Islet of Langerhans (tissue), 1 donor: ENCODE measurements at regions not wholly inside any gene's neighbourhood (a gene's known extent, or its start where the extent isn't known, plus 50 kb on each side); places are given as distances from the start of the nearest gene placed in this dataset.

Experiments used
- FAIRE-seq: peaks from one replicate; lab custom pipeline; 2011; peaks lifted over from hg19 to GRCh38; lab: Jason Lieb, UNC

- FAIRE-seq, result no peak
Observed at GRCh38 chr3:157718800-157719199, 215.6 kb upstream of the VEPH1 start.

- FAIRE-seq, result no peak
Observed at GRCh38 chr3:157713101-157713500, 209.9 kb upstream of the VEPH1 start.

GRCh38 chr3:157705258-157705657, 202.0 kb upstream of the VEPH1 start:
- no peak for FAIRE-seq

- no peak for FAIRE-seq
Observed at GRCh38 chr3:157700405-157700804, 197.2 kb upstream of the VEPH1 start.

GRCh38 chr3:157695586-157695985, 192.4 kb upstream of the VEPH1 start:
- FAIRE-seq, result no peak

- FAIRE-seq, result no peak
Observed at GRCh38 chr3:157695103-157695502, 191.9 kb upstream of the VEPH1 start.

- FAIRE-seq, result no peak
Observed at GRCh38 chr3:157693762-157694161, 190.5 kb upstream of the VEPH1 start.

- FAIRE-seq, result no peak
Observed at GRCh38 chr3:157692468-157692867, 189.3 kb upstream of the VEPH1 start.

- no peak for FAIRE-seq
Observed at GRCh38 chr3:157683668-157684067, 180.5 kb upstream of the VEPH1 start.

- FAIRE-seq, result no peak
Observed at GRCh38 chr3:157672061-157672460, 168.8 kb upstream of the VEPH1 start.

GRCh38 chr3:157671656-157672055, 168.4 kb upstream of the VEPH1 start:
- no peak for FAIRE-seq

- FAIRE-seq, result no peak
Observed at GRCh38 chr3:157669416-157669815, 166.2 kb upstream of the VEPH1 start.

GRCh38 chr3:157667493-157667892, 164.3 kb upstream of the VEPH1 start:
- FAIRE-seq, result no peak

- FAIRE-seq, result no peak
Observed at GRCh38 chr3:157662171-157662570, 159.0 kb upstream of the VEPH1 start.

GRCh38 chr3:157660847-157661246, 157.6 kb upstream of the VEPH1 start:
- FAIRE-seq, result no peak

GRCh38 chr3:157652366-157652765, 149.2 kb upstream of the VEPH1 start:
- no peak for FAIRE-seq

GRCh38 chr3:157650699-157651098, 147.5 kb upstream of the VEPH1 start:
- no peak for FAIRE-seq

- no peak for FAIRE-seq
Observed at GRCh38 chr3:157650172-157650571, 147.0 kb upstream of the VEPH1 start.

GRCh38 chr3:157649511-157649910, 146.3 kb upstream of the VEPH1 start:
- FAIRE-seq, result no peak

- FAIRE-seq, result no peak
Observed at GRCh38 chr3:157647820-157648219, 144.6 kb upstream of the VEPH1 start.

- no peak for FAIRE-seq
Observed at GRCh38 chr3:157639756-157640426, 136.7 kb upstream of the VEPH1 start.

- FAIRE-seq, result no peak
Observed at GRCh38 chr3:157637866-157638265, 134.7 kb upstream of the VEPH1 start.

GRCh38 chr3:157633241-157633640, 130.0 kb upstream of the VEPH1 start:
- no peak for FAIRE-seq

GRCh38 chr3:157632075-157632474, 128.9 kb upstream of the VEPH1 start:
- no peak for FAIRE-seq

- no peak for FAIRE-seq
Observed at GRCh38 chr3:157631478-157631877, 128.3 kb upstream of the VEPH1 start.
